ENCODE measurements at regions not wholly inside any gene's neighbourhood (a gene's known extent, or its start where the extent isn't known, plus 50 kb on each side); places are given as distances from the start of the nearest gene placed in this dataset.

DNA sequence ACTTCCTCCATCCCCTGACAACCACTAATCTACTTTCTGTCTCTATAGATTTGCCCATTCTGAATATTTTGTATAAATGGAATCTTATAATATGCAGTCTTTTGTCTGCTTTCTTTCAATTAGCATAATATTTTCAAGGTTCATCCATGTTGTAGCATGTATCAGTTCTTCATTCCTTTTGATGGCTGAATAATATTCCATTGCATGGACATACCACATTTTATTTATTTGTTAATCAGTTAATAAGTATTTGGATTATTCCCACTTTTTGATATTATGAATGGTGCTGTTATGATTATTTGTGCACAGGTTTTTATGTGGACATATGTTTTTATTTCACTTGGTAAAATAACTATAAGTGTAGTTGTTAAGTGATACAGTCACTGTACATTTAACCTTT, 155.1 kb upstream of the WSCD2 start:
- no peak for TF ChIP-seq CTCF (IDR thresholded peaks at IDR 0.05; ENCODE audit: insufficient read depth, low read length)
- TF ChIP-seq GABPA (IDR thresholded peaks at IDR 0.05; ENCODE audit: low read depth): no peak
- TF ChIP-seq POLR2AphosphoS5 (IDR thresholded peaks at IDR 0.05; ENCODE audit: low read depth): no peak
- TF ChIP-seq REST (IDR thresholded peaks at IDR 0.05; ENCODE audit: insufficient replicate concordance, low read depth): no peak
- TF ChIP-seq SPI1 (IDR thresholded peaks at IDR 0.05; ENCODE audit: borderline replicate concordance, low read depth): no peak
